ENCODE measurements at regions not wholly inside any gene's neighbourhood (a gene's known extent, or its start where the extent isn't known, plus 50 kb on each side); places are given as distances from the start of the nearest gene placed in this dataset.

- TF ChIP-seq BCLAF1 (IDR thresholded peaks at IDR 0.05) (no peak), XRCC5 (optimal IDR thresholded peaks at IDR 0.05; ENCODE audit: low read length) (no peak), UBTF (CRISPR knock-in tag; IDR thresholded peaks at IDR 0.05) (no peak), ZNF333 (CRISPR knock-in tag; IDR thresholded peaks at IDR 0.05; ENCODE audit: borderline replicate concordance) (no peak), ZFP82 (CRISPR knock-in tag; IDR thresholded peaks at IDR 0.05; ENCODE audit: borderline replicate concordance) (no peak), MXD1 (CRISPR knock-in tag; IDR thresholded peaks at IDR 0.05) (no peak), ZNF644 (CRISPR knock-in tag; IDR thresholded peaks at IDR 0.05; ENCODE audit: low read depth) (no peak), PRDM10 (CRISPR knock-in tag; IDR thresholded peaks at IDR 0.05; ENCODE audit: low read depth) (no peak)
Observed at GRCh38 chr9:38285236-38285635, 107.3 kb upstream of the ALDH1B1 start (continued).
